ENCODE measurements at regions not wholly inside any gene's neighbourhood (a gene's known extent, or its start where the extent isn't known, plus 50 kb on each side); places are given as distances from the start of the nearest gene placed in this dataset.
"Not testable (repeated sequence)": the region's sequence is repeated elsewhere in the genome, so short reads cannot be mapped to it uniquely, and the experiment has no call there.

DNA sequence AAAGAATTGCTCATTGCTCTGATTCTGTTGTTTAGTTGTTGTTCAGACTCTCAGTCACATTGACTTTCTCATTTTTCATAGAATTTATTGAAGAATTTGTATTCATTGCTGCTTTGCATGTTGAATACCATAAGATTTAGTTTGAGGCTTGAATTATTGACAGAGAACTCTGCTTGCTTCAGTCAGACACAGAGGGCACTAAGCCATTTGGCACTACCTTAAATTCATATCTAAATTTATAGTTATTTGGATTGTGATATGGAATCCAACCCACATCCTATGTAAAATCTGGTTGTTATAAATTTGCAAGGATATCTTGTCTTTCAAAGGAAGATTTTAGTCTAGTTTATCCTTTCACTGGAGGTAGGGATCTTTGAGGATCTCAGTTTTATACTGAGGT is 1748.6 kb downstream of the BRINP3 start:
- Histone ChIP-seq H2AFZ (ENCODE audit: low read depth, low read length) (no peak overlapping the region), H4K20me1 (ENCODE audit: insufficient read depth) (no peaks in the 10 kb centered on the region), H3K36me3 (ENCODE audit: insufficient read depth, low read length) (no peaks in the 10 kb centered on the region), H3K9me2 (ENCODE audit: insufficient read depth, low read length) (no peaks in the 10 kb centered on the region), H3K9ac (ENCODE audit: low read length) (no peak overlapping the region), H3K27ac (ENCODE audit: low read length) (no peak overlapping the region), H3K4me3 (ENCODE audit: low read length) (no peak overlapping the region), H3K79me2 (replicated peaks; ENCODE audit: insufficient read depth, low read length) (no peaks in the 10 kb centered on the region), H3K9me3 (ENCODE audit: low read length) (no peaks in the 10 kb centered on the region), H3K4me2 (ENCODE audit: low read length) (no peak overlapping the region), H3F3A (ENCODE audit: insufficient read depth, low read length, poor library complexity, severe bottlenecking) (no peaks in the 10 kb centered on the region), H3K27me3 (ENCODE audit: insufficient read depth, low read depth, low read length) (no peaks in the 10 kb centered on the region)
- TF ChIP-seq EP300 (conservative IDR thresholded peaks at IDR 0.05; ENCODE audit: poor library complexity, severe bottlenecking) (no peak), RAD21 (conservative IDR thresholded peaks at IDR 0.05) (no peak), TAF1 (IDR thresholded peaks at IDR 0.05; ENCODE audit: low read depth) (no peak), MXI1 (conservative IDR thresholded peaks at IDR 0.05; ENCODE audit: poor library complexity, severe bottlenecking) (no peak), POLR2AphosphoS5 (IDR thresholded peaks at IDR 0.05) (no peak), EZH2 (IDR thresholded peaks at IDR 0.05; ENCODE audit: borderline replicate concordance, insufficient read depth, low read length, poor library complexity, severe bottlenecking) (no peak), SMC3 (conservative IDR thresholded peaks at IDR 0.05; ENCODE audit: poor library complexity) (no peak)
- TF ChIP-seq, protein P1, sequence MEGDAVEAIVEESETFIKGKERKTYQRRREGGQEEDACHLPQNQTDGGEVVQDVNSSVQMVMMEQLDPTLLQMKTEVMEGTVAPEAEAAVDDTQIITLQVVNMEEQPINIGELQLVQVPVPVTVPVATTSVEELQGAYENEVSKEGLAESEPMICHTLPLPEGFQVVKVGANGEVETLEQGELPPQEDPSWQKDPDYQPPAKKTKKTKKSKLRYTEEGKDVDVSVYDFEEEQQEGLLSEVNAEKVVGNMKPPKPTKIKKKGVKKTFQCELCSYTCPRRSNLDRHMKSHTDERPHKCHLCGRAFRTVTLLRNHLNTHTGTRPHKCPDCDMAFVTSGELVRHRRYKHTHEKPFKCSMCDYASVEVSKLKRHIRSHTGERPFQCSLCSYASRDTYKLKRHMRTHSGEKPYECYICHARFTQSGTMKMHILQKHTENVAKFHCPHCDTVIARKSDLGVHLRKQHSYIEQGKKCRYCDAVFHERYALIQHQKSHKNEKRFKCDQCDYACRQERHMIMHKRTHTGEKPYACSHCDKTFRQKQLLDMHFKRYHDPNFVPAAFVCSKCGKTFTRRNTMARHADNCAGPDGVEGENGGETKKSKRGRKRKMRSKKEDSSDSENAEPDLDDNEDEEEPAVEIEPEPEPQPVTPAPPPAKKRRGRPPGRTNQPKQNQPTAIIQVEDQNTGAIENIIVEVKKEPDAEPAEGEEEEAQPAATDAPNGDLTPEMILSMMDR (IDR thresholded peaks at IDR 0.05; ENCODE audit: poor library complexity, severe bottlenecking) = no peak
- TF ChIP-seq, protein P2, sequence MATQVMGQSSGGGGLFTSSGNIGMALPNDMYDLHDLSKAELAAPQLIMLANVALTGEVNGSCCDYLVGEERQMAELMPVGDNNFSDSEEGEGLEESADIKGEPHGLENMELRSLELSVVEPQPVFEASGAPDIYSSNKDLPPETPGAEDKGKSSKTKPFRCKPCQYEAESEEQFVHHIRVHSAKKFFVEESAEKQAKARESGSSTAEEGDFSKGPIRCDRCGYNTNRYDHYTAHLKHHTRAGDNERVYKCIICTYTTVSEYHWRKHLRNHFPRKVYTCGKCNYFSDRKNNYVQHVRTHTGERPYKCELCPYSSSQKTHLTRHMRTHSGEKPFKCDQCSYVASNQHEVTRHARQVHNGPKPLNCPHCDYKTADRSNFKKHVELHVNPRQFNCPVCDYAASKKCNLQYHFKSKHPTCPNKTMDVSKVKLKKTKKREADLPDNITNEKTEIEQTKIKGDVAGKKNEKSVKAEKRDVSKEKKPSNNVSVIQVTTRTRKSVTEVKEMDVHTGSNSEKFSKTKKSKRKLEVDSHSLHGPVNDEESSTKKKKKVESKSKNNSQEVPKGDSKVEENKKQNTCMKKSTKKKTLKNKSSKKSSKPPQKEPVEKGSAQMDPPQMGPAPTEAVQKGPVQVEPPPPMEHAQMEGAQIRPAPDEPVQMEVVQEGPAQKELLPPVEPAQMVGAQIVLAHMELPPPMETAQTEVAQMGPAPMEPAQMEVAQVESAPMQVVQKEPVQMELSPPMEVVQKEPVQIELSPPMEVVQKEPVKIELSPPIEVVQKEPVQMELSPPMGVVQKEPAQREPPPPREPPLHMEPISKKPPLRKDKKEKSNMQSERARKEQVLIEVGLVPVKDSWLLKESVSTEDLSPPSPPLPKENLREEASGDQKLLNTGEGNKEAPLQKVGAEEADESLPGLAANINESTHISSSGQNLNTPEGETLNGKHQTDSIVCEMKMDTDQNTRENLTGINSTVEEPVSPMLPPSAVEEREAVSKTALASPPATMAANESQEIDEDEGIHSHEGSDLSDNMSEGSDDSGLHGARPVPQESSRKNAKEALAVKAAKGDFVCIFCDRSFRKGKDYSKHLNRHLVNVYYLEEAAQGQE (IDR thresholded peaks at IDR 0.05; ENCODE audit: borderline replicate concordance) = no peak

DNA sequence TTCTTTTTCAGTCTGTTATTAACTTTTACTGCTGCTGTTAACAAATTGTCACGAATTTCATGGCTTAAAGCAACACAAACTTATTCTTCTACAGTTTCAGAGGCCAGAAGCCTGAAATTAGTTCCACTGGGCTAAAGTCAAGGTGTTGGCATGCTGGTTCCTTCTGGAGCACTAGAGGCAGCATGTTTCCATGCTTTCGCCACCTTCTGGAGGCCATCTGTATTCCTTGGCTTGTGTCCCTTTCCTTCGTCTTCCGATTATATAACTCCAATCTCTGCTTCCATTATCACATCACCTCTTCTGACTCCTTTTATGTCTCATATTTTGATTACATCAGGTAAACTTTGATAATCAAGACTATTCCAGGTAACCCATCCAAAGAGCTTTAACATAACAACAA is 1742.1 kb downstream of the BRINP3 start:
- TF ChIP-seq POLR2AphosphoS5 (IDR thresholded peaks at IDR 0.05) (no peak), MXI1 (conservative IDR thresholded peaks at IDR 0.05; ENCODE audit: poor library complexity, severe bottlenecking) (no peak)
- TF ChIP-seq, protein P1 (IDR thresholded peaks at IDR 0.05; ENCODE audit: poor library complexity, severe bottlenecking) = no peak
- Histone ChIP-seq H3K9me2 (ENCODE audit: insufficient read depth, low read length) (no peaks in the 10 kb centered on the region), H3F3A (ENCODE audit: insufficient read depth, low read length, poor library complexity, severe bottlenecking) (no peaks in the 10 kb centered on the region), H3K9me3 (ENCODE audit: low read length) (no peaks in the 10 kb centered on the region), H3K36me3 (ENCODE audit: insufficient read depth, low read length) (no peaks in the 10 kb centered on the region), H3K4me3 (ENCODE audit: low read length) (no peak overlapping the region), H3K79me2 (replicated peaks; ENCODE audit: insufficient read depth, low read length) (no peaks in the 10 kb centered on the region), H3K9ac (ENCODE audit: low read length) (no peak overlapping the region), H3K4me2 (ENCODE audit: low read length) (no peak overlapping the region), H3K27ac (ENCODE audit: low read length) (no peak overlapping the region), H4K20me1 (ENCODE audit: insufficient read depth) (no peaks in the 10 kb centered on the region), H3K27me3 (ENCODE audit: insufficient read depth, low read depth, low read length) (no peaks in the 10 kb centered on the region), H2AFZ (ENCODE audit: low read depth, low read length) (no peak overlapping the region)

DNA sequence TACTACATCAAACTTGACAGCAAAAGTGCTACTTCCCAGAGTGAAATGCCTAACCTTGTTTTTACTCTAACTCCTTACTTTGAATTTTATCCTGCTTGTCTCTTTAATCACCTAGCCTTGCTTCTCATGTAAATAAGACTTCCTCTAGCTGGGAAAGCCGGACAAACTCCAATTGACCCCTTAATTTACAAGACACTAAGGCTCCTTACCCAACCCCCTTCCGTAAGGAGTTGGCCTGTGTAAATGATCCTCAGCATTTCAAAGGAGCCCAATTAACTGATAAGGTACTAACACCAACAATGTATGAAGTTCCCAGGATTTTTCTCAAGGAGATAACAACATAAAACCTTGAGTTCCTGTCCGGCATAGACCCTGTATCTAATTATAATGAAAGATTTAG is 1728.4 kb downstream of the BRINP3 start:
- not testable (repeated sequence) for H3K4me3 ChIP-seq (ENCODE audit: low read length); H3K79me2 ChIP-seq (replicated peaks; ENCODE audit: insufficient read depth, low read length); H3K9me3 ChIP-seq (ENCODE audit: low read length); H3K36me3 ChIP-seq (ENCODE audit: insufficient read depth, low read length); H3K27ac ChIP-seq (ENCODE audit: low read length); H2AFZ ChIP-seq (ENCODE audit: low read depth, low read length); H3K27me3 ChIP-seq (ENCODE audit: insufficient read depth, low read depth, low read length); H3F3A ChIP-seq (ENCODE audit: insufficient read depth, low read length, poor library complexity, severe bottlenecking); H3K9me2 ChIP-seq (ENCODE audit: insufficient read depth, low read length); H3K9ac ChIP-seq (ENCODE audit: low read length); H4K20me1 ChIP-seq (ENCODE audit: insufficient read depth); H3K4me2 ChIP-seq (ENCODE audit: low read length)

DNA sequence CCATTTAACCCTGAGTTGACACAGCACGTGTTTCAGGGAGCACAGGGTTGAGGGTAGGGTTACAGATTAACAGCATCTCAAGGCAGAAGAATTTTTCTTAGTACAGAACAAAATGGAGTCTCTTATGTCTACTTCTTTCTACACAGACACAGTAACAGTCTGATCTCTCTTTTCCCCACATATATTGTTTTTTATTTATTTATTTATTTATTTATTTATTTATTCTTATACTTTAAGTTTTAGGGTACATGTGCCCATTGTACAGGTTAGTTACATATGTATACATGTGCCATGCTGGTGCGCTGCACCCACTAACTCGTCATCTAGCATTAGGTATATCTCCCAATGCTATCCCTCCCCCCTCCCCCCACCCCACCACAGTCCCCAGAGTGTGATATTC is 1725.6 kb downstream of the BRINP3 start:
- not testable (repeated sequence) for H3K27ac ChIP-seq (ENCODE audit: low read length); H3K36me3 ChIP-seq (ENCODE audit: insufficient read depth, low read length); H3K9ac ChIP-seq (ENCODE audit: low read length); H3K9me2 ChIP-seq (ENCODE audit: insufficient read depth, low read length); H4K20me1 ChIP-seq (ENCODE audit: insufficient read depth); H3K4me2 ChIP-seq (ENCODE audit: low read length); H3K4me3 ChIP-seq (ENCODE audit: low read length); H3K79me2 ChIP-seq (replicated peaks; ENCODE audit: insufficient read depth, low read length); H3K9me3 ChIP-seq (ENCODE audit: low read length); H3K27me3 ChIP-seq (ENCODE audit: insufficient read depth, low read depth, low read length); H3F3A ChIP-seq (ENCODE audit: insufficient read depth, low read length, poor library complexity, severe bottlenecking); H2AFZ ChIP-seq (ENCODE audit: low read depth, low read length)
